Stimulated activated CD4-positive, alpha-beta T cell treated with anti-CD3 and anti-CD28 coated beads, Interleukin-1b, Interleukin-23, amount 100 ng/mL, for 1 hour (primary cell): ENCODE measurements at regions not wholly inside any gene's neighbourhood (a gene's known extent, or its start where the extent isn't known, plus 50 kb on each side); places are given as distances from the start of the nearest gene placed in this dataset.
"Not testable (repeated sequence)": the region's sequence is repeated elsewhere in the genome, so short reads cannot be mapped to it uniquely, and the experiment has no call there.

Experiments used
- DNase-seq, 2 donors: peaks; one replicate each; pipeline ENCODE4 v3.0.0-alpha.2; 2020; ENCODE audit warnings: low read depth in 2 of 2

GRCh38 chr2:146984014-146984413 lies 860.8 kb upstream of the ACVR2A start:
- DNase-seq: no peak

DNA sequence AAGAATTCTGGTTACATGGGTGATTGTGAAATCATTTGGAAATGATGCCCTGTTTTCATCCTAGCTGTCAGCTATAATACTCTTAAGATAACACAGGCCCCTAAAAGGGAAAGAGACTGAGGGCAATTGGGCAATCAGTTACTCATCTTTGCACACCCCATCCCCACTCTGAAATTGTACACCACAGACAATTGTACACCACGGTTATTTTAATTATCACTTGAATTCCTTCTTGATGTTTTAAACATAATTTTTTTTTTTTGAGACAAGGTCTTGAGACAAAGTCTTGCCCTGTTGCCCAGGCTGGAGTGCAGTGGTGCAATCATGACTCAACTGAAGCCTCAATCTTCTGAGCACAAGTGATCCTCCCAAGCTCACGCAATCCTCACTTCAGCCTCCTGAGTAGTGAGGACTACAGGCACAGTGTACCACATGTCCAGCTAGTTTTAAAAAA lies 862.4 kb upstream of the ACVR2A start:
- no peak for DNase-seq

DNA sequence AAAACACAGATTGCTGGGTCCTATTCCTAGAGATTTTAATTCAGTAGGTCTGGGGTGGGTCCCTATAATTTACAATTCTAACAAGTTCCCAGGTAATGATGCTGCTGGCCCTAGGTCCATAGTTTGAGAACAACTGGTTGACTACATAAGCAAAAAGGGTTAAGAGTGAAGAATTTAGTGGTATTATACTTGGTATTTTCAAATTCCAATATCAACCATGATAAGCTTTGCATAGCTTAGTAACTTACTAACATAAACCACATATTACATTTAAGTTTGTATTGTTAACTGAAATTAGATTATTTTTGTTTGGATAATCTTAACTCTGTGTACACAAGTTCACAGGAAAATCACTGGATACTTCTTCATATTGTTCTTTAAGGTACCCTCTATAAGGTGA lies 862.9 kb upstream of the ACVR2A start:
- DNase-seq: no peak

DNA sequence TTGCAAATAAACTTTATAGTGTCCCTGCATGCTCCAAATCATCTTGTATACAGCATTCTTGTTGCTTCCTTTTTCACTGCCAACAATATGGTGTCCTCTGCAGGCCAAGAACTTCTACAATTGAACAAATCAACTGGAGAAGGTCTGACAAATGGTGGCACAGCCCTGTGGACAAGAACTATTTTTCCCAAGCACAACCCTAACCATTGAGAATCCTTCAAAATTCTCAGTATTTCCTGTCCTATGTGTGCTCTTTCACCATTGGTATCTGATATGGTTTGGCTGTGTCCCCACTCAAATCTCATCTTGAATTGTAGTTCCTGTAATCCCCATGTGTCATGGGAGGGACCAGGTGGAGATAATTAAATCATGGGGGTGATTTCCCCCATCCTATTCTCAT lies 865.1 kb upstream of the ACVR2A start:
- no peak for DNase-seq

- no peak for DNase-seq
Measured at GRCh38 chr2:146978577-146979555, 866.0 kb upstream of the ACVR2A start.

DNA sequence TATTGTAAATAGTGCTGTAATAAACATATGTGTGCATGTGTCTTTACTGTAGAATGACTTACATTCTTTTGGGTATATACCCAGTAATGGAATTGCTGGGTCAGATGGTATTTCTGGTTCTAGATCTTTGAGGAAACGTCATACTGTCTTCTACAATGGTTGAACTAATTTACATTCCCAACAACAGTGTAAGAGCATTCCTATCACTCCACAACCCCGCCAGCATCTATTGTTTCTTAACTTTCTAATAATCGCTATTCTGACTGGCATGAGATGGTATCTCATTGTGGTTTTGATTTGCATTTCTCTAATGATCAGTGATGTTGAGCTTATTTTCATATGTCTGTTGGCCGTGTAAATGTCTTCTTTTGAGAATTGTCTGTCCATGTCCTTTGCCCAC lies 873.8 kb upstream of the ACVR2A start:
- not testable (repeated sequence) for DNase-seq

DNA sequence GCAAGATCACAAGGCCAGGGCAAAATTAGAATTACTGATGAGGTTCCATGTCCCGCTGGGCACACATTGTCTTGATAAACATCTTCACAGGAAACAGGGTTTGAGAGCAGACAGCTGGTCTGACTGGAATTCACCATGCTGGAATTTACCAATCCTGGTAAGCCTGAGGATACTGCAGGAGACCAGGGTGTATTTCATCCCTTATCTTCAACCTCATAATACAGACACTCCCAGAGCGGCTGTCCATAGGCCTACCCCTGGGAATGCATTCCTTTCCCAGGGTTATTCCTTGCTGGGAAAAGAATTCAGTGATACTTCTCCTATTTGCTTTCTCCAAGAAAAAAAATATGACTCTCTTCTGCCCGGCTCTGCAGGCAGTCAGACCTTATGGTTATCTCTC lies 875.1 kb upstream of the ACVR2A start:
- DNase-seq: not testable (repeated sequence)

DNA sequence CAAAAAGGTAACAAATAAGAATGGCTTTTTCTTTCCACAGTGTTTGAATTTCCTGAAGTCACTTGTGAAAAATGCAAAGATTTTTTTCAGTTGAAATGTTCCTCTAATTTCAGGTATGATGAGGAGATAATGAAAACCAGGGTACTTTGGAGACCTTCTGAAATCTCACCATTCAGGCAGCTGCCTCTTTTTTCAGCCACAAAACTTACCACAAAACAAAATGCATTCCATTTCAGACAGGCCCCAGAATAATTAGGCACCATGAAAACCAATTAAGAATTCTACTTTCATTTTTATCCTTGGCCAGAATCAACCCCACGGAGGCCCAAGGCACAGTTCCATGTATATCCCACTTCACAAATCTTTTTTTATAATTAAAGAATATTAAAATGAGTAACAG lies 880.3 kb upstream of the ACVR2A start:
- DNase-seq: no peak

DNA sequence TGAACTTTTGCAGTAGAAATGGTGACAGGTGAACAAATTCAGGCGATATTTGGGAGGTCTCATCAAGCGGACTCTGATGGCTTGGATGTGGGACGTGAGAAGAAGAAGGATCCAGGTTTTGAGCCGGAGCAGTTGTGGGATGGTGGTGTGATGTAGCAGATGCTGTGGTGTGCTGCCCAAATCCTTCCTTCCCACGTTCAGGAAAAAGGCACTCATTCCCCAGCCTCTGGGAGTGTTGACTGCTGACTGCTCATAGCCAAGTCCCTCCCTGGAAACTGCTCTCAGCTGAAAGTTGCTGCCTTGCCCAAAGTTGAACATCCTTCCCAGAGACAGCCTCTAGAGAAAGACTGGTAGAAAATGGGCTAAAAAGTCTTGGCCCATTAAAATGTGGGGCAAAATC lies 890.3 kb upstream of the ACVR2A start:
- no peak for DNase-seq

DNA sequence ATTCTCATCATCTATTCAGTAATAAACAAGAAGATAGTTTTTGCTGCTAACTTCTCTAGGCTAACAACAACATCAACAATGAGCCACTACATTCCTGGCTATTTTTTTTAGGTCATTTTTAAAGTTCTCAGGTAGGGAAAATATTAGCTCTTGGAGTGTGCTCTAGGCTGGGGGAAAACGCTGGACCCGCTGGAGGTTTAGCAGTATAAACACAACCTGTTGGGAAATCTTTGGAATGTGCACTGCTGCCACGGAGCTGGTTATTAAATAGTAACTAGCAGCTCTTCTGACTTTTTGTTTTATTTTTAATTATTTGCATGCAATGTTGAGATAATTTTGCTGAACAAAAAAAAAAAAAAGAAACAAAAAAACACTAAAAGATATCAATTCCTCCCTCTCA lies 892.1 kb upstream of the ACVR2A start:
- no peak for DNase-seq

- no peak for DNase-seq
Measured at GRCh38 chr2:146950911-146951310, 893.9 kb upstream of the ACVR2A start.

DNA sequence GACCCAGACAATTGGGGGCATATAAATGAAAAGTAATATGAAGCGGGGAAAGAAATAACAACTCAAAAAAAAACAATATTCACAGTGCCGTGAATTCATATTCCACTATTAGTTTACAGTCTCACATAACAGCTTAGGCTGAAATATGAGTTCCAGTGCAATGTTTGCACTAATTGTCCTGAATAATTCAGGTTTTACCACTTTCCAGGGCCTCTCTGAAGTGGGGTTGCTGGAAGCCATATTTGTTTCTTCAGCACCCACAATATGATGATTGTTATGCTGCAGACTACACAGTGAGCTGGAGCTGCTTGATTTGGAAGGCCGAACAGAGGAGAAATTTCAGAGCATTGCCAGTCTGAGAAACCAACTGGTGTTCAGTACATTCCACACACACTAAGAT lies 894.5 kb upstream of the ACVR2A start:
- no peak for DNase-seq

DNA sequence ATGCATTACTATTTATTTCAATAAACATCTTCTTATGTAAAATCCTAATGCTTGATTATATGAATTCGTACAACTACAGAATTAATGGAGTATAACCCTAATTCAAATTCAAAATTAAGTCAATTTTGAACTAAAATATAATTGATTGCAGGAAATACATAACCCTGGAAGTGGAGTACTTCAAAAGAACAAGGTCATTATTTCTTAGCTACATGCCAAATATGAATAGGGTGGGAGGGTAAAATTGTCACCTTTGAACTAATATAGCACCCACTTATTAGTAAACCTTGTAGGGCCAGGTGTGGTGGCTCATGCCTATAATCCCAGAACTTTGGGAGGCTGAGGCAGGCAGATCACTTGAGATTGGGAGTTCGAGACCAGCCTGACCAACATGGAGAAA lies 895.4 kb upstream of the ACVR2A start:
- DNase-seq: no peak

- DNase-seq: no peak
Measured at GRCh38 chr2:146944601-146945000, 900.2 kb upstream of the ACVR2A start.

DNA sequence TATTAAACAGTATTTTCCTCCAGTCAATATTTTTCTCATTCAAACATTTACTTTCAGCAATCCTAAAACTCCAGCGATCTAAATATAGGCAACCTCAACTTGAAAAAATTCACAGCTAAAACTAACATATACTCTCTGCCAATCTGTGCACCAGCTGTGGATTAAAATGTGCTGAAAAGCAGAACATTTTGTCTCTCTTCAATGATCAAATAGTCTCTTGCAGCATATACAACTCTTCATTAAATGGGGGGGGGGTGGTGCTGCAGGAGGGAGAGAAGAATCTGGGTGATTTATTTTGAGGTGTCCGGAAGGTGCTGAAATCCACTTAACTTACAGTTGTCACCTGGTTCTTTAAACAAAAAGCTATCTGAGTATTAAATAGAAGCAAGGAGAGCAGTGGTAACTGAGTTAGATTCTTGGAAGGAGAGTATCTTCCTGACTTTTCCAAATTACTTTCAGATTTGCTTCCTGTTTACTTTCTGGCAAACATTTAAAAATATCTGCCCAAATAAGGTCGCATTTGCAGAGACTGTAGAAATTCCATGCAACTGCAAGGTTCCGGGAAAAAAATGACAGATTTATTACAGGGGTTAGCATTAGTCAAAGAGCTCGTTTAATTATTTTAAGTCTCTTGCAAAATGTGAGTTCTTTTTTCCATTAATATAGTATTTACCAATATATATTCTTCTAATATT lies 904.7 kb upstream of the ACVR2A start:
- no peak for DNase-seq

GRCh38 chr2:146934921-146935320 lies 909.9 kb upstream of the ACVR2A start:
- DNase-seq: no peak

DNA sequence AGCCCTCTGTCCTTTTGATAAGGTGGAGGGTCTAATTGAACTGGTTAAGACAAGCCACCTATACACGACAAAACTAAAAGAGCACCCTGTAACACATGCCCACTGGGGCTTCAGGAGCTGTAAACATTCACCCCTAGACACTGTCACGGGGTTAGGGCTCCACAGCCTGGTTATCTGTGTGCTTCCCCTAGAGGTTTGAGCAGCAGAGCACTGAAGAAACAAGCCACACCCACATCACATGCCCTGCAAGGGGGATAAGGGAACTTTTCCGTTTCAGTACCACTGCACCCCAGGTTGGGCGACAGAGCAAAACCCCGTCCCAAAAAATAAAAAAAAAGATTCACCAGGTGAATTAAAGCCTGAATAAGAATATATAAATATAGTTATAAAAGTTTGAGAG lies 913.7 kb upstream of the ACVR2A start:
- no peak for DNase-seq

GRCh38 chr2:146927080-146927711 lies 917.6 kb upstream of the ACVR2A start:
- no peak for DNase-seq

- no peak for DNase-seq
Measured at GRCh38 chr2:146918280-146918679, 926.5 kb upstream of the ACVR2A start.

GRCh38 chr2:146917431-146918042 lies 927.3 kb upstream of the ACVR2A start:
- no peak for DNase-seq

DNA sequence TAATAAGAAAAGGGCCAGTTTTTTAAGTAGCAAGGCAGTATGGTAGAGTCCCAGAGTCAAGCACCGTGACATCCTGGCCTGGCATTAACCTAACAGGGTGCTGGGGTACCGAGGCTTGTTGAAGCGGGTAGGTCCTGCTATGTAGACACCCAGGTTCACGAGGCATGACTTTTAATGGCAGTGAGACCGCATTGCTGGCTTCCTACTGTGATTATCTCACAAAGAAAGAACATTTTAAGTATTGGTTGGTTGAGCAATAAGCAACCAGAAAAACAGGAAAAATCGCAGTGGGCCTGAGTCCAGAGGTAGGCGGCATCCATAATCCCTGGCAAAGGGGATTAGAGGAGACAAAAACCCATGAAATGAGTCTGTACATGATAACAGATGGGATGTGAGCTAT lies 927.9 kb upstream of the ACVR2A start:
- DNase-seq: no peak

DNA sequence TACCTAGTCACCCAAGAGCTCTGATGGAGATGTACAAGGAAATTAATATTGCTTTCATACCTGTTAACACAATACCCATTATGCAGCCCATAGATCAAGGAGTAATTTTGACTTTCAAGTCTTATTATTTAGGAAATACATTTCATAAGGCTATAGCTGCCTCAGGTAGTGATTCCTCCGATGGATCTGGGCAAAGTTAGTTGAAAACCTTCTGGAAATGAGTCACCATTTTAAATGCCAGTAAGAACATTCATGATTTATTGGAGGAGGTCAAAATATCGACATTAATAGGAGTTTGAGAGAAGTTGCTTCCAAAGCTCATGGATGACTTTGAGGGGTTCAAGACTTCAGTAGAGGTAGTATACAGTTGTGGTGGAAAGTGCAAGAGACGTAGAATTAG lies 931.4 kb upstream of the ACVR2A start:
- DNase-seq: no peak
